ENCODE measurements at regions not wholly inside any gene's neighbourhood (a gene's known extent, or its start where the extent isn't known, plus 50 kb on each side); places are given as distances from the start of the nearest gene placed in this dataset.

DNA sequence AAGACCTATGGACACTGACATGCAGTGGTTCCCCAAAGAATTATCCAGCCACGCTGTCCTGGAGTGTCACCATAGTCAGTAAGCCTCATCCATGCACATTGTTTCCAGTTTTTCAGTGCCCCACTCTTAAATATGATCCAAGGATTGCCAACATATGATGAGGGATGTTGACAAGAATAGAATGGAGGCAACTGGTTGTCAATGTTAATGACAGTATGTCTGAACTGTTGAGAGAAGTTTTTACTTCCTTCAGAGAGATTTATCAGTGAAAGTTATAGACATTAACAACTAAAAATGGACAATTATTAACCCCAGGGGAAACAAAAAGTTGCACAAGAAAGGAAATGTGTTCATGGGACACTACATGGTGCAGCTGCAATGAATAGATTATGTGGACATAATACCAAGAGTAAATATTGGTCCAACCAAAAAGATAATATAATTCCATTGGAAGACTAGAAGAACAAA is 69.9 kb downstream of the CYP26B1 start (continued):
- TF ChIP-seq ZFP36 (IDR thresholded peaks at IDR 0.05; ENCODE audit: borderline replicate concordance, low read depth, low read length, partially characterized antibody) = peak; percentile 76
- peak; percentile 67; the same call in 1 of the 2 replicates for TF ChIP-seq REPIN1 (CRISPR knock-in tag; IDR thresholded peaks at IDR 0.05; ENCODE audit: borderline replicate concordance, low read depth)
- TF ChIP-seq, protein P1, sequence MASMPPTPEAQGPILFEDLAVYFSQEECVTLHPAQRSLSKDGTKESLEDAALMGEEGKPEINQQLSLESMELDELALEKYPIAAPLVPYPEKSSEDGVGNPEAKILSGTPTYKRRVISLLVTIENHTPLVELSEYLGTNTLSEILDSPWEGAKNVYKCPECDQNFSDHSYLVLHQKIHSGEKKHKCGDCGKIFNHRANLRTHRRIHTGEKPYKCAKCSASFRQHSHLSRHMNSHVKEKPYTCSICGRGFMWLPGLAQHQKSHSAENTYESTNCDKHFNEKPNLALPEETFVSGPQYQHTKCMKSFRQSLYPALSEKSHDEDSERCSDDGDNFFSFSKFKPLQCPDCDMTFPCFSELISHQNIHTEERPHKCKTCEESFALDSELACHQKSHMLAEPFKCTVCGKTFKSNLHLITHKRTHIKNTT (CRISPR knock-in tag; IDR thresholded peaks at IDR 0.05) = no peak
- TF ChIP-seq ATF2 (CRISPR knock-in tag; IDR thresholded peaks at IDR 0.05) = peak; percentile 93
- peak; percentile 79 for TF ChIP-seq CBFB (CRISPR knock-in tag; IDR thresholded peaks at IDR 0.05)
- no peak for TF ChIP-seq ZNF251 (CRISPR knock-in tag; IDR thresholded peaks at IDR 0.05)
- peak; percentile 63; the same call in 1 of the 2 replicates for TF ChIP-seq NR2C2 (CRISPR knock-in tag; IDR thresholded peaks at IDR 0.05; ENCODE audit: borderline replicate concordance)
- TF ChIP-seq SMAD3 (CRISPR knock-in tag; IDR thresholded peaks at IDR 0.05) = peak; percentile 93
- TF ChIP-seq, protein P2, sequence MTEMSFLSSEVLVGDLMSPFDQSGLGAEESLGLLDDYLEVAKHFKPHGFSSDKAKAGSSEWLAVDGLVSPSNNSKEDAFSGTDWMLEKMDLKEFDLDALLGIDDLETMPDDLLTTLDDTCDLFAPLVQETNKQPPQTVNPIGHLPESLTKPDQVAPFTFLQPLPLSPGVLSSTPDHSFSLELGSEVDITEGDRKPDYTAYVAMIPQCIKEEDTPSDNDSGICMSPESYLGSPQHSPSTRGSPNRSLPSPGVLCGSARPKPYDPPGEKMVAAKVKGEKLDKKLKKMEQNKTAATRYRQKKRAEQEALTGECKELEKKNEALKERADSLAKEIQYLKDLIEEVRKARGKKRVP (CRISPR knock-in tag; IDR thresholded peaks at IDR 0.05) = peak in 1 of 2 experiments; percentile 85; a peak in 2 of 4 replicates
- TF ChIP-seq HNF1A (IDR thresholded peaks at IDR 0.05; ENCODE audit: low read depth) = peak; percentile 100
- TF ChIP-seq HNF1A (CRISPR knock-in tag; IDR thresholded peaks at IDR 0.05; ENCODE audit: borderline replicate concordance) = peak; percentile 100
- TF ChIP-seq ZNF180 (CRISPR knock-in tag; IDR thresholded peaks at IDR 0.05; ENCODE audit: borderline replicate concordance, low read depth) = no peak
- no peak for TF ChIP-seq ZNF10 (CRISPR knock-in tag; IDR thresholded peaks at IDR 0.05; ENCODE audit: borderline replicate concordance, low read depth)
- TF ChIP-seq HMG20B (CRISPR knock-in tag; conservative IDR thresholded peaks at IDR 0.05) = peak; percentile 98
- TF ChIP-seq ZNF800 (CRISPR knock-in tag; IDR thresholded peaks at IDR 0.05) = peak; percentile 76; the same call in 1 of the 2 replicates
- peak; percentile 39; the same call in 1 of the 2 replicates for TF ChIP-seq MLXIP (CRISPR knock-in tag; IDR thresholded peaks at IDR 0.05; ENCODE audit: borderline replicate concordance)

Measured in HepG2 (cell line).